GM23248 (cell line): ENCODE measurements at regions not wholly inside any gene's neighbourhood (a gene's known extent, or its start where the extent isn't known, plus 50 kb on each side); places are given as distances from the start of the nearest gene placed in this dataset.

Experiments
- EZH2 ChIP-seq: fragments of 200-600 bp; sonication (generic); IDR thresholded peaks from 2 replicates; pipeline ENCODE4 v1.6.1; 2018; ENCODE audit warnings: antibody characterized with exemption, mild to moderate bottlenecking; ENCODE audit not compliant: insufficient read depth, poor library complexity, severe bottlenecking
- EZH2phosphoT487 ChIP-seq: fragments of 200-600 bp; sonication (generic); IDR thresholded peaks from 2 replicates; pipeline ENCODE4 v1.6.1; 2018; ENCODE audit warnings: antibody characterized with exemption, moderate library complexity, mild to moderate bottlenecking, low read depth; ENCODE audit not compliant: insufficient read depth

DNA sequence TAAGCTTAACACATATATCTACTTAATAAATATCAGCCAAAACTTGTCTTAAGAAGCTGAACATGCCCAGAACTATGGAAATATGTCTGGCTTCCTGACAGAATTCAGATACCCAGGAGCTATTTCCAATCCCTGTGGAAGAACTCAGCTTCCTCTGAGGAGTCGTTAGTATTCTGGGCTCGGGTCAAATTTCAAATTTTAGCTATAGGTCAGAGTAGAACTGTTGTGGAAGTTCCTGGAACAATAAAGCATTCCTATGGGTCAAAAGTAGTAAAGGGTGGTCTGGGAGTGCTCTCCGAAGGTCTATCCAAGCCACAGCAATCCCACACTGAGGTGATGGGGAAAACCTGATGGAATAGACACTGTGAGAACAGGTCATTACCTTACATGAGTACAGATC is 342.7 kb upstream of the CHST9 start:
- TF ChIP-seq EZH2 (no peak), EZH2phosphoT487 (no peak)
